HL-60 (cell line): ENCODE measurements at regions not wholly inside any gene's neighbourhood (a gene's known extent, or its start where the extent isn't known, plus 50 kb on each side); places are given as distances from the start of the nearest gene placed in this dataset.

ENCODE experiments used
- DNase-seq, 2 experiments: peaks; one replicate each; pipeline ENCODE4 v3.0.0-alpha.2; 2010 to 2020; ENCODE audit warnings: low read depth in 1 of 2, low spot score in 1 of 2
- H3K27ac ChIP-seq: fragments of 250-450 bp; sonication (Bioruptor Pico); replicated peaks from 2 replicates; pipeline ENCODE4 v1.5.1; 2020; ENCODE audit warnings: mild to moderate bottlenecking, moderate library complexity
- H3K27me3 ChIP-seq: fragments of 250-450 bp; sonication (Bioruptor Pico); 2 replicates; pipeline ENCODE4 v1.5.1; 2021; ENCODE audit warnings: mild to moderate bottlenecking, moderate library complexity; ENCODE audit not compliant: insufficient read depth, poor library complexity, severe bottlenecking
- H3K4me3 ChIP-seq: replicated peaks from 2 replicates; pipeline ENCODE4 v1.5.1; 2011; ENCODE audit warnings: mild to moderate bottlenecking, control low read depth, low read length; ENCODE audit not compliant: insufficient read depth
- CTCF ChIP-seq: IDR thresholded peaks from one replicate; pipeline ENCODE4 v1.5.1; 2011; ENCODE audit warnings: low read length, control low read depth, inconsistent platforms; ENCODE audit not compliant: insufficient read depth
- GABPA ChIP-seq: IDR thresholded peaks from 2 replicates; pipeline ENCODE4 v1.6.1; 2012; ENCODE audit warnings: low read depth
- POLR2AphosphoS5 ChIP-seq: IDR thresholded peaks from 2 replicates; pipeline ENCODE4 v1.6.1; 2012; ENCODE audit warnings: low read depth
- REST ChIP-seq: IDR thresholded peaks from 2 replicates; pipeline ENCODE4 v1.6.1; 2012; ENCODE audit warnings: low read depth; ENCODE audit not compliant: insufficient replicate concordance
- SPI1 ChIP-seq: IDR thresholded peaks from 2 replicates; pipeline ENCODE4 v1.6.1; 2012; ENCODE audit warnings: low read depth, mild to moderate bottlenecking, borderline replicate concordance

- Histone ChIP-seq H3K4me3 (no peak overlapping the region), H3K27me3 (no peaks in the 10 kb centered on the region), H3K27ac (no peak overlapping the region)
- TF ChIP-seq CTCF (no peak), POLR2AphosphoS5 (no peak), REST (no peak), SPI1 (no peak), GABPA (no peak)
- DNase-seq: no peak
Observed at GRCh38 chrX:39679497-39680157, 418.1 kb downstream of the BCOR start.

GRCh38 chrX:39681885-39682284 is 415.9 kb downstream of the BCOR start:
- no peak for DNase-seq
- TF ChIP-seq CTCF: no peak
- no peak for TF ChIP-seq REST
- H3K27ac ChIP-seq: no peak overlapping the region

GRCh38 chrX:39682778-39683177 is 415.0 kb downstream of the BCOR start:
- no peak overlapping the region for H3K27ac ChIP-seq
- no peak for DNase-seq
- TF ChIP-seq CTCF: no peak
- no peak for TF ChIP-seq POLR2AphosphoS5
- TF ChIP-seq REST: no peak
- TF ChIP-seq SPI1: no peak
- TF ChIP-seq GABPA: no peak
- no peaks in the 10 kb centered on the region for H3K27me3 ChIP-seq
- no peak overlapping the region for H3K4me3 ChIP-seq

More at GRCh38 chrX:39681885-39682284, 415.9 kb downstream of the BCOR start:
- Histone ChIP-seq H3K27me3 (no peaks in the 10 kb centered on the region), H3K4me3 (no peak overlapping the region)
